ENCODE measurements at regions not wholly inside any gene's neighbourhood (a gene's known extent, or its start where the extent isn't known, plus 50 kb on each side); places are given as distances from the start of the nearest gene placed in this dataset.
"Not testable (repeated sequence)": the region's sequence is repeated elsewhere in the genome, so short reads cannot be mapped to it uniquely, and the experiment has no call there.

DNA sequence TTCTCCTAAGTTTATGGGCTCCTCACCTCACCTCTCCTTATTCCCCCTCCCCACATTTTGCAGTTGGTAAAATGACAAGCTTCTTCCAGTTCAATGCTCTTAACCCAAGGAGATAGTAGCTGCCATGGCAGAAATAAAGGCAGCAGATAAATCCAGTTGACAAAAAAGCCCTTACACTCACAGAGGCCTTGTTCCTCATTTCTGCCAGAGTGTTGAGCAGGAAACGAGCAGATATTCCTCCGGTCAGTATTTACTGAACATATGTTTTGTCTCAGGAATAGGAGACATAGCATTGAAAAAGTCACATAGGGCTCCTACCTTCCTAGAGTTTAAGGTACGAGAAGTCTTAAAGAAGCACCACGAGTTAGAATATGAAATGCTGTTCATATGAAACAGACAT is 493.7 kb upstream of the TNP1 start:
- DNase-seq (ENCODE audit: low read depth in 2 of 2, low spot score in 1 of 2): no peak

DNA sequence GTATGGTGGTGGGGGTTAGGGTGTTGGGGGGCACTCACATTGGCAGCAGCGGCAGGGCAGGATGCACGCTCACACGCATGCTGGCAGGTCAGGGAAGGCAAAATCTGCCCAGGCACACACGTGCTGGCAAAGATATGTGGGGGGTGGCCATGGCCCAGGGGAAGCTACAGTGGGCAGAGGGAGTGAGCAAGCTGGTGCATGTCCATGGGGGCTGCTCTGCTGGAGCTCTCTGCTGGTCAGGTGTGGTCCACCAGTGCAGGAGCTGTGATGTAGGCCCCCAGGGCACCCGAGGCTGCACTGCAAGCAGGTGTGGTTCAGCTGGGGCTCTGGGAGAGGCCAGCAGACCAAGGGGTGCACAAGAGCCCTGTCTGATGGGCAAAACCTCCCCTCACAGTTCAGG is 491.5 kb upstream of the TNP1 start:
- DNase-seq (ENCODE audit: low read depth in 2 of 2, low spot score in 1 of 2): no peak

DNA sequence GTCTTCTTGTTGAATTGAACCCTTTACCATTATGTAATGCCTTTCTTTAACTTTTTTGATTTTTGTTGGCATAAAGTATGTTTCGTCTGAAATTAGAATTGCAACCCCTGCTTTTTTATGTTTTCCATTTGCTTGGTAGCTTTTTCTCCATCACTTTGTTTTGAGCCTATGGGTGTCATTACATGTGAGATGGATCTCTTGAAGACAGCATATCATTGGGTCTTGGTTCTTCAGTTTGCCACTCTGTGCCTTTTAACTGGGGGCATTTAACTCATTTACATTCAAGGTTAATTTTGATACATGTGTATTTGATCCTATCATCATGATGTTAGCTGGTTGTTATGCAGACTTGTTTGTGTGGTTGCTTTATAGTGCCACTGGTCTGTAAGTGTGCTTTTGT is 489.4 kb upstream of the TNP1 start:
- DNase-seq (ENCODE audit: low read depth in 2 of 2, low spot score in 1 of 2): no peak

DNA sequence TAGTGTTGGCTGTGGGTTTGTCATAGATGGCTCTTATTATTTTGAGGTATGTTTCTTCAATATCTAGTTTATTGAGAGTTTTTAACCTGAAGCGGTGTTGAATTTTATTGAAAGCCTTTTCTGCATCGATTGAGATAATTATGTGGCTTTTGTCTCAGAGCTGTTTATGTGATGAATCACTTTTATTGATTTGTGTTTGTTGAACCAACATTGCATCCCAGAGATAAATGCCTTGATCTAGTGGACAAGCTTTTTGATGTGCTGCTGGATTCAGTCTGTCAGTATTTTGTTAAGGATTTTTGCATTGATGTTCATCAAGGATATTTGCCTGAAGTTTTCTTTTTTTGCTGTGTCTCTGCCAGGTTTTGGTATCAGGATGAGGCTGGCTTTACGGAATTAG is 487.8 kb upstream of the TNP1 start:
- not testable (repeated sequence) for DNase-seq (ENCODE audit: low read depth in 2 of 2, low spot score in 1 of 2)

DNA sequence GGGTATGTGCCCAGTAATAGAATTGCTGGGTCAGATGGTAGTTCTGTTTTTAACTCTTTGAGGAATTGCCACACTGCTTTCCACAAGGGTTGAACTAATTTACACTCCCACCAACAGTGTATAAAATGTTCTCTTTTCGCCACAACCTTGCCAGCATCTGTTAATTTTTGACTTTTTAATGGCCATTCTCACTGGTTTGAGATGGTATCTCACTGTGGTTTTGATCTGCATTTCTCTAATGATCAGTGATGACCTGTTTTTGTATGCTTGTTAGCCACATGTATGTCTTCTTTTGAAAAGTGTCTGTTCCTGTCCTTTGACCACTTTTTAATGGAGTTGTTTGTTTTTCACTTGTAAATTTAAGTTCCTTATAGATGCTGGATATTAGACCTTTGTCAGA is 486.2 kb upstream of the TNP1 start:
- DNase-seq (ENCODE audit: low read depth in 2 of 2, low spot score in 1 of 2): not testable (repeated sequence)

DNA sequence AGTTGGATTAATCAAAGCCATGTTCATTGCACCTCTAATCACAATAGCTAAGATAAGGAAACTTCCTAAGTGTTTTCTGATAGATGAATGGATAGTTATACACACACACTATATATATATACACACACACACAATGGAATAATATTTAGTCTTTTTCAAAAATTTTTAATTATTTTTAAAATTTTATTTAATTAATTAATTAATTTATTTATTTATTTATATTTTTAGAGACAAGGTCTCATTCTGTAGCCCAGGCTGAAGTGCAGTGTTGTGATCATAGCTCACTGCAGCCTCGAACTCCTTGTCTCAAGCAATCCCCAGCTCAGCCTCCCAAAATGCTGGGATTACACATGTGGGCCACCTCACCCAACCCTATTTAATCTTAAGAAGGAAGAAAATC is 481.0 kb upstream of the TNP1 start:
- DNase-seq (ENCODE audit: low read depth in 2 of 2, low spot score in 1 of 2): no peak

DNA sequence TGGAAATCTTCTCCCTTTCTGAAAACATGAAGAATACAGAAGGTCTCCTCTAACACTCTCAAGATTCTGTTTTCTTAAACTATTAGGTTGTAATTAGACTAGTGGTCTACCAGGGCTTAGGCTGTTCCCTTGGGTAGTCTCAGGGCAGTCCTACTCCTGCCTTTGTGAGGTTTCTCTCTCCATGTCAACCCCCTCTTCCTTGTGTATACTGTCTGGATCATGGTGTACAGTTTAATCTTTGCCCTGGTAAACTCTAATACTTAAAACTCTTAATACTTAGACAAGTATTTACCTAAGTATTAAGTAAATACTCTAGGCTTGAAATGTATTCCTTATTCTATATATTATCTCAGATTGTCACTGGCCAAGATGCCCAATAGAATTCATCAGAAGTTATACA is 480.3 kb upstream of the TNP1 start:
- no peak for DNase-seq (ENCODE audit: low read depth in 2 of 2, low spot score in 1 of 2)

DNA sequence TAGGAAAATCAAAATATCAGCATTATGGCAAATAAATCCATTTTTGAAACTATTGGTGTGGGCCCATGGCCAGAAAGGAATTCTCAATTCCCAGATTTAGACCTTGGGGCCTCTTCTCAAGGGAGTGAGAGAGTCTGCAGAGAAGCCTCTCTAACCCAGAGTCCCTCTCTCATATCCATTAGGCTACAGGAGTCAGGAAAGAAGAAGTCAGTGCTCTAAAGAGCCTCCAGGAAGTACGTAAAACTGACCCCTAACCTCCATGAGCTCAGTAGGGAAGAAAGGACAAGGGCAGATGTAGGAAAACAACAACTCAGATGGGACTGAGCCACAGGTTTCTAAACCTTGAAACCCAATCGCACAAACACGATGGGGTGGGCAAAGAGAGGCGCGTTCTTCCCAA is 479.9 kb upstream of the TNP1 start:
- DNase-seq (ENCODE audit: low read depth in 2 of 2, low spot score in 1 of 2): no peak

DNA sequence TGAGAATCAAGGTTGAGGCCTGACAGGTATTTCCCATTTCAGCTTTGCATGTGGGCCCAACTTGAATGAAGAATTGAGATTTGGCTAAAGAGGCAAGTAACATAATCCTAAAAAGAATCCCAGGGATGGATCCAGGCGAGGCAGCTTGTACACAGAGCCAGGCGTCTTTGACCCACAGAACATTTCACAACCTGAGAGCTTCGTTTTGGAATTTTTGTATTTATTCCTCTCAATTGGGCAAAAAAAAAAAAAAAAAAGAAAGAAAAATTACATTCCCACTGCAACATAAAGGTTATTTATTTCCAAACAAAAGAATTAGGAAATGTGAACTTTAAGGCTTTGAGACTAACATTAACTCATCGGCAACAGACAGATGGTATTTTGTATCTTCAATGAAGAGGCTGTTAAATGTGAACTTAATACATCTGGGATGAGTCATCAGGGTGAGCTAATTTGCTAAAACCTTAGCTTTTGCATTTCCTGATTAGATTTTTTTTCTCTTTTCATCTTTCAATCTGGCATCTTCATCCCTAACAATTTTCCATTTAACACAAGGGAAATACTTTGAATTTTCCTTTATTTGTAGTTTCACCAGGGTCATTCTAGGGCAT is 478.5 kb upstream of the TNP1 start:
- no peak for DNase-seq (ENCODE audit: low read depth in 2 of 2, low spot score in 1 of 2)

DNA sequence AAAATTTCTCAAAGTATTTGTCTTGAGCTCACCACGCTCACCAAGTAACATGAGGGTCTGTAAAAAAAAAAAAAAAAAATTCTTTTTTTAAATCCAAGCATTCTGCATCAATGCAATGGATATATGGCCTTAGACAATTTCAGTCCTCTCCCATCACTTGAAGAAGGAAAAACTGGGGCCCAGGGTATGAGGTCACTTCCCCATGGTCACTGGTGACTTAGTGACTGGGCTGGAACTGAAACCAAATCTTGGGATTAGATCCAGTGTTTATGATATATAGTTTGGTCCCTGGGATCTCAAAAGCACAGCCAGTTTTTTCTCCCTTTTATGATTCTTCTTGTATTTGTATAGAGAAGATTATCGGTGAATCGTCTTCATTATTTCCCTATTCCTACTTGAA is 477.9 kb upstream of the TNP1 start:
- no peak for DNase-seq (ENCODE audit: low read depth in 2 of 2, low spot score in 1 of 2)

DNA sequence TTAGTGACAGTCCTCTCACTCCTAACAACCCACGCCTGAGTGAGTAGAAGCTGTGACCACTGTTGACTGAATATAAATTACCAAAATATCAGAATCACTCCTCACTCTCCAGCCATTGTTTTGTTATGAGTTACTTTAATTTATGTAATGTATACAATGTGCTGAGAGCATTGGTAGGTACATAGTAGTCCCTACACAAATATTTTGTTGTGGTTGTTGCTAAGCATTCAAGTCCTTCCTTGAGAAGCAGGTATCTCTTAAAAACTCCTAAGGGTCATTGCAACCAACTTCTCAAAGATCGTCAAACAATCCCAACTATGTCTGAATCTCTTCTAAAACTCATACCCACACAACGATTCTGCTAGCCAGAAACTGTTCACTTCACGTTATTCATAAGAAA is 476.8 kb upstream of the TNP1 start:
- no peak for DNase-seq (ENCODE audit: low read depth in 2 of 2, low spot score in 1 of 2)

DNA sequence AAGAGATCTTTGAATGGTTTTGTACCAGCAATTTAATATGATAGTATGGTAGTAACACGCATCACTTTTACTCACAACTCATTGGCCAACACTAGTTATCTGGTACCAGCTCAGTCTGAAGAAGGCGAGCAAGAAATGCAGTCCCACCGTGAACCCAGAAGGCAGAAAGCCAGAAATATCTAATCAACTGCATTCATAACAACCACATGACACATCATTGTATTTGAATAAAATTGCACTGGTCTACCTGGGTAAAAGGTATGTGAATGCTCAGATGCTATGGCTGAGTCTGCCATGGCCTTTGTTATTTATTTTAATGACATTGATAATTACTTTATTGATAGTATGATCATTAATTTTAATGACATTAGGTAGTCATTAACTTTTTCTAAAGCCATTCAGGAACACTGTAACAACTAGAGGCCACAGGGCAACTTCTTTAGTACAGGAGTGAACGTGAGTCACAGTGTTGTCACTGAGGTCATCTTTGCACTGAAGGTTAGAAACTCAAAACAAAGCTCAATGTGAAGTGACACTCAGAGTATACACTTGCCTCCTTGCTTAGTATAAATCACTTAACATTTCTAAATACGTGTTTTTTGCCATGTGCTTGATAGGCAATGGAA is 475.6 kb upstream of the TNP1 start:
- no peak for DNase-seq (ENCODE audit: low read depth in 2 of 2, low spot score in 1 of 2)

DNA sequence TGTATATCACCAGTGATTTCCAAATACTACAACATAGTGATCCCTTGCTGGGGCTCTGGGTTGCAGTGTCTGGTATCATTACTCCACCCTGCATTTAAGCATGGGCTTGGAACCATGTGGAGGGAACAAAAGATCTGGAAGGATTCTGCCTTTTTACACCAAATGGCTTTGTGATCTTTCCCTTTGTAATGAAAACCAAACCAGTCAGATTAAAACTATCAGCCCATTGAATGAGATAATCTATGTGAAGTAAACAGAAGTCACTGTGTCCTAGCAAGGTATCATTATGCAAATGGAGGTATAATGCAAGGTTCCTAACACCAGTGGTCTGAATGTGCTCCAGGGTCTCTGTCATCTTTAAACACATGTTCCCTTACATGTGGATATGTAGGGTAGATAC is 474.7 kb upstream of the TNP1 start:
- no peak for DNase-seq (ENCODE audit: low read depth in 2 of 2, low spot score in 1 of 2)

DNA sequence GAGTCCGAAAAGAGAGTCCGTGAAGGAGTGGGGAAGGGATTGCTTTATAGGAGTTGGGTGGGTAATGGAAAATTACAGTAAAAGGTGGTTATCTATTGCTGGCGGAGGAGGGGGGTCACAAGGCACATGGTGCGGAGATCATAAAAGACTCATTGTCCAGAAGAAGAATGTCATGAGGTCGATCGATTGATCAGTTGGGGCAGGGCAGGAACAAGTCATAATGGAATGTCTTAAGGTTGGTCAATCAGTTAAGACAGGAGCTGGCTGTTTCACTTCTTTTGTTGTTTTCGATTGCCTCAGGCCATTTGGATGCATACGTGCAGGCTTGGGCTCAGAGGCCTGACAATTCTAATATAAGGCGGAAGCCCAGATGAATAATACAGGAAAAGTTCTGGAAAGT is 473.0 kb upstream of the TNP1 start:
- no peak for DNase-seq (ENCODE audit: low read depth in 2 of 2, low spot score in 1 of 2)

DNA sequence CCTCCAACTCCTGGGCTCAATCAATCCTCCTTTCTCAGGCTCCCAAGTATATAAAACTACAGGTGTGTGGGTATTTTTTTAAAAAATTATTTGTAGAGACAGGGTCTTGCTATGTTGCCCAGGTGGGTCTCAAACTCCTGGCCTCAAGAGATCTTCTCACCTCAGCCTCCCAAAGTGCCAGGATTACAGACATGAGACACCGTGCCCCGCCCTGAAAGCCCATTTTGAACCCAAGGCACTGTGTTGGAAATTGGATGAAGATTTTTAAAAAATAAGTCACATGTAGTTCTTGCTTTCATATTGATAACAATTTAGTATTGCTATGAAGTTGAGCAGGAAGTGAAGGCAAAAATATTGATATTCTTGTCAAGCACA is 472.5 kb upstream of the TNP1 start:
- DNase-seq (ENCODE audit: low read depth in 2 of 2, low spot score in 1 of 2): no peak

DNA sequence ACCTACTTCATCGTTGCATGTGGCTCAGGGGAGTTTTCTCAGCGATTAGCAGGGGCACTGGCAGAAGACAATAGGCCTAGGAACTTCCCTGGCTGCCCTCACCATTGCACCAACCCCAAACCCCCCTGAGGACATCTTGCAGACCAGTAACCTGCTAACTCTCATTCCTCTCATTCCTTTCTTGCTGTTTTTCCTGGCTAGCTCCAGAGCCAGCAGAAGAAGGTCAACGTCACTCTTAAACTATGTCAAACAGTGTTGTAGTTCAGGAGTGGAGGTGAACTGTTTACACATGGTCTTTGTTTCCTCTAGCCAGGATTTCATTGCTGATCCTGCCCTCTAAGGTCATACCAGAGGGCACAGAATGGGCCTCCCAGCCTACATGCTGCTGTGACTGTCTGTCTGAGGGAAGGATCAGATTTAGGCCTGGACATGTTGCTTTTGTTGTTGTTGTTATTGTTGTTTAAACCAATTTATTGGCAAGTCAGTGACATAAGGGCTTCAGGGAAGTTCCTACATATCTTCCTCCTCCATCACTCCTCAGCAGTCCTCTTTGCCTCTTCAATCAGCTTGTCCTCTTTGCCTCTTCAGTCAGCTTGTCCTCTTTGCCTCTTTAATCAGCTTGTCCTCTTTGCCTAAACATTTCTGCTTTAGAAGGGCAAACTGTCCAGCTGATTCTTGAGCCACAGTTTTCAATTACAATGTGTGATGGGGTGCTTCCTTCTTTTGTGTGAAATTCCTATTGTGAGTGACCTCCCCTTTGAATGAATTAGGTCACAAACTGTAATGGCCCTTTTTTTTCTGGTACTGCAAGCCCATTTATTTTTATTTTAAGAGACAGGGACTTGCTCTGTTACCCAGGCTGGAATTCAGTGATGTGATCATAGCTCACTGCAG is 471.9 kb upstream of the TNP1 start:
- no peak for DNase-seq (ENCODE audit: low read depth in 2 of 2, low spot score in 1 of 2)

DNA sequence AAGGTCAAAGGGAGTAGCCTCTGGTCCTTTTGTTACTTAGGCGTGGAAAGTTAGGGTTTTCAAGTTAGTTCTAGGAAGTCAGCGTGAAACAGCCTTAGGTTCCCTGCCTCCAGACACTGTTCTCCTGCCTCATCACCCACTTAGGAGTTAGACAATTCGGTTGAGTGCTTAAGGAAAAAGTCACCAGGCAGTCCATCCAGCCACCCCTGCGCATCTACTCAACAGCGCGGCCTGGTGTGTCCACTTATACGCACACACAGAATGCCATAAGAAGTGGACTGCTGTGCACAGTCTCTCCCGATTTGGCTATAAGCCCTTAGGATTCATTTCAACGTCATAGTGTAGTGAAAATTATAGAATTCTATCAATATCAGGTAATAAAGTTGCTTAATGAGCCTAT is 470.8 kb upstream of the TNP1 start:
- no peak for DNase-seq (ENCODE audit: low read depth in 2 of 2, low spot score in 1 of 2)

DNA sequence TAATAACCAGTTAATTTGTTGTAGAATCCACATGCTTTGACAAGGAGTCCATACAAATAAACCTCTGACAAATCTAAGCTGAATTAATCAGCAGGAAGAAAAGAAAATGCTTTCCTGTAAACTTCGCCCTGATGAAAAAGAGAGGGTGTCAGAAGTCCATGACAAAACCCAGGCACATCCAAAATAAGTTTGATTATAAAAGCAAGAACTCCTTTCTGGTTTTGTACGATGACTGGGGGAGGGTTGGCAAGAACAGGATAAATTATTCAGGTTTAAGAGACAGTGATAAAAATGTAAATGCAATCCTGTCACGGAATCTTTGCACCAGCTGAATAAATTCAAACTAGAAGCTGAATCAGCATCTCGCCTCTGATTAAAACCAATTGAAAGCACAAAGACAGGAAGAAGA is 469.2 kb upstream of the TNP1 start:
- no peak for DNase-seq (ENCODE audit: low read depth in 2 of 2, low spot score in 1 of 2)

DNA sequence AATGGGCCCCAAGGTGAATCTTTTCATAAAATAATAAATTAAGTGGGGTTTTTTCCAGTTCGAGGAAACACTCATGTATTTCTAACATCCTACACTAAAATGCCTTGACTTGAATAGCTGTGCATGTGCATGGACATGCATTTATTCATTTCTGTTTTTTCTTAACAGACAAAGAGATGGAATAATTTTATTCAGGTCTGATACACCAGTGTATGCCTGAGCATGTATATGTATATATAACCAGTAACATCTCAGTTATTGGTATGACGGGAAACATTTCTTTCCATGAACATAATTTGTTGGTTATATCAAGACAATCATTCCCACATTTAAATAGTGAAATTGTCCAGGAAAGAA is 468.7 kb upstream of the TNP1 start:
- no peak for DNase-seq (ENCODE audit: low read depth in 2 of 2, low spot score in 1 of 2)

DNA sequence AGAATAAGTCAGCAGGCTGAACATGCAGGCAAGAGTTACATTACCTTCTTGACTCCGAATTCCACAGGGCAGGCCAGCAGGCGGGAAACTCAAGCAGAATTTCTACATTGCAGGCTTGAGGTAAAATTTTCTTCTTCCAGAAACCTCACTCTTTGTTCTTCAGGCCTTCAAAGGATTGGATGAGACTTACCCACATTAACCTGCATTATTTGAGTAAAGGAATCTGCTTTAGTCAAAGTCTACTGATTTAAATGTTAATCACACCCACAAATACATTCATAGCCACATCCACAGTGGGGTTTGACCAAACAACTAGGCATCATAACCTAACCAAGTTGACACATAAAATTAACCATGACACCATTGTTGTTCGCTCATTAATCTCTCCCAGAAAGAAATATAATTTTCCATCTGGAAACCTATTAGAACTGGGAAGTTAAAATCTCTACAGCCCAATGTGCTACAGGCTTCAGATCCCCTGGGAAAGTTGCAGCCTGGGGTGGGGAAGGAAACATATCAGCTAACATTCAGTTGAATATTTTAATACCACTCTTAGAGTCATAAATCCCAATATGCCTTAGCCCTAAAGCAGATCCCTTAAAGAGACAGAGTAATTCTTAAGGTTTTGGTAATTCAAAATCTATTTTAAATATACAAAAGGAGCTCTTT is 468.2 kb upstream of the TNP1 start:
- no peak for DNase-seq (ENCODE audit: low read depth in 2 of 2, low spot score in 1 of 2)

DNA sequence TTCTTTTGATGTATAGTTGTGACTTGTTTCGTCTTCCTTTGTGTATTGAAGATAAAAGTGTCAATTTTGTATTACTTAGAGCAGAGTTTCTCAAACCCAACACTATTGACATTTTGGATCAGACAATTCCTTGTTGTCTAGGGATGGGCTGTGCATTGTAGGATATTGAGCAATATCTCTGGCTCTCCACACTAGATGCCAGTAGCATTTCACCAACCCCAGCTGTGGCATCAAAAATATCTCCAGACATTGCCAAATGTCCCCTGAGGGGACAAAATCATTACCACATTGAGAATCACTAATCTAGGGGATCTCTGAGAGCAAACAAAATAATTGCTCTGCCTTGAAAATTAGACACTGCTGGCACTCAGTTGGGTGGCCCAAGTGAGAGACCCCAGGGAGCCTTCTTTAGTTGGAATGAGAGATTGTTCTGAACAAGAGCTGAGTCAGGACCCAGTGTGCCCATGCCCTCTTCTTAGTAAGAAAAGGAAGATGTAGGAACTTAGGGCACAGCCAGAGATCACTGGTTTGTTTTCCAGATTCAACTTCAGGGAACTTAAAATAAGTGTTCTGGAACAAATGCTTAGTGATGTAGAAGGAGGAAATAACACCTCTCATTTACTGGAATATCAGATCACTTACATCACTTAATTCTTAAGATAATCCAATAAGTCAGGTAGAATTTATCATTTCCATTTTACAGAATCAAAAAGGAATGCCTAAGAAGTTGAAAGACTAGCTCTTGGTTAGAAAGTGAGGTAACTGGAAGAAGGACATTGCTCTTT is 466.6 kb upstream of the TNP1 start:
- DNase-seq (ENCODE audit: low read depth in 2 of 2, low spot score in 1 of 2): no peak

Measured in stimulated activated CD8-positive, alpha-beta memory T cell treated with anti-CD3 and anti-CD28 coated beads, Interleukin-4, amount 100 ng/mL, for 1 hour (primary cell).